K562 (cell line): ENCODE measurements at regions not wholly inside any gene's neighbourhood (a gene's known extent, or its start where the extent isn't known, plus 50 kb on each side); places are given as distances from the start of the nearest gene placed in this dataset.

Experiments used
- ATF1 ChIP-seq, 2 experiments: fragments of 450-650 bp in 1 of 2; IDR thresholded peaks; 2 replicates each; pipeline ENCODE4 v1.6.1; 2016; ENCODE audit warnings: missing compliant biosample characterization in 1 of 2, missing genetic modification characterization in 1 of 2
- BCL6 ChIP-seq: fragments of 250-450 bp; sonication (Bioruptor Pico); IDR thresholded peaks from 2 replicates; pipeline ENCODE4 v1.4.0; 2020
- COPS2 ChIP-seq: fragments of 450-650 bp; conservative IDR thresholded peaks from 2 replicates; pipeline ENCODE4 v1.6.1; 2016; ENCODE audit warnings: mild to moderate bottlenecking, moderate library complexity
- DMBX1 ChIP-seq: fragments of 250-450 bp; sonication (Bioruptor Pico); IDR thresholded peaks from 2 replicates; pipeline ENCODE4 v1.8.0; 2022; ENCODE audit warnings: inconsistent platforms, mild to moderate bottlenecking, moderate library complexity, borderline replicate concordance
- FIP1L1 ChIP-seq: fragments of 200-400 bp; formaldehyde crosslinking; IDR thresholded peaks from 2 replicates; pipeline ENCODE4 v1.6.1; 2018; ENCODE audit warnings: mild to moderate bottlenecking, low read depth, low read length; ENCODE audit not compliant: poor library complexity, severe bottlenecking
- HDAC3 ChIP-seq: fragments of 450-650 bp; IDR thresholded peaks from 2 replicates; pipeline ENCODE4 v1.6.1; 2018; ENCODE audit warnings: borderline replicate concordance, mild to moderate bottlenecking, moderate library complexity; ENCODE audit not compliant: partially characterized antibody
- HDAC6 ChIP-seq: IDR thresholded peaks from 2 replicates; pipeline ENCODE4 v1.6.1; 2012; ENCODE audit warnings: low read depth, mild to moderate bottlenecking, control low read depth, inconsistent platforms, low read length, moderate library complexity
- ILF3 ChIP-seq: fragments of 450-650 bp; IDR thresholded peaks from 2 replicates; pipeline ENCODE4 v1.6.1; 2018; ENCODE audit warnings: antibody characterized with exemption, mild to moderate bottlenecking, moderate library complexity, borderline replicate concordance
- JUND ChIP-seq, 2 experiments: IDR thresholded peaks; 2 replicates in 1 of 2; 3 replicates in 1 of 2; pipeline ENCODE4 v1.6.1; 2011; ENCODE audit warnings: borderline replicate concordance in 2 of 2, low read depth in 2 of 2, low read length in 2 of 2, improper control_type of control experiment in 1 of 2, missing biosample characterization in 1 of 2, missing genetic modification characterization in 1 of 2, missing genetic modification reagents in 1 of 2
- L3MBTL2 ChIP-seq: fragments of 450-650 bp; IDR thresholded peaks from 2 replicates; pipeline ENCODE4 v1.6.1; 2016; ENCODE audit warnings: mild to moderate bottlenecking, moderate library complexity
- PBX2 ChIP-seq, 2 experiments: IDR thresholded peaks in 1 of 2; conservative IDR thresholded peaks in 1 of 2; 2 replicates each; pipeline ENCODE4 v1.6.1; 2016; ENCODE audit warnings: low read depth in 2 of 2, mild to moderate bottlenecking in 1 of 2, missing compliant biosample characterization in 1 of 2, missing genetic modification characterization in 1 of 2, moderate library complexity in 1 of 2
- PTTG1 ChIP-seq: fragments of 450-650 bp; IDR thresholded peaks from 2 replicates; pipeline ENCODE4 v1.6.1; 2016; ENCODE audit warnings: low read depth, mild to moderate bottlenecking, missing genetic modification characterization, missing compliant biosample characterization
- TAF7 ChIP-seq: fragments of 450-650 bp; IDR thresholded peaks from 2 replicates; pipeline ENCODE4 v1.6.1; 2016; ENCODE audit warnings: missing genetic modification characterization, missing compliant biosample characterization
- TRIM25 ChIP-seq: fragments of 450-650 bp; IDR thresholded peaks from 2 replicates; pipeline ENCODE4 v1.7.0; 2016; ENCODE audit warnings: borderline replicate concordance
- WHSC1 ChIP-seq: IDR thresholded peaks from one replicate; pipeline ENCODE4 v1.6.1; 2012; ENCODE audit warnings: low read length, control low read depth, inconsistent platforms
- XRCC4 ChIP-seq: IDR thresholded peaks from one replicate; pipeline ENCODE4 v1.6.1; 2011; ENCODE audit not compliant: insufficient read depth, insufficient read length; ENCODE audit errors: extremely low read depth
- ZBTB49 ChIP-seq: sonication (generic); formaldehyde crosslinking; IDR thresholded peaks from 2 replicates; pipeline ENCODE4 v1.8.0; 2022; ENCODE audit warnings: missing genetic modification reagents, mild to moderate bottlenecking, borderline replicate concordance
- ZNF12 ChIP-seq: sonication (generic); formaldehyde crosslinking; IDR thresholded peaks from 2 replicates; pipeline ENCODE4 v1.4.0; 2020; ENCODE audit warnings: mild to moderate bottlenecking, missing genetic modification reagents
- ZNF253 ChIP-seq: fragments of 250-450 bp; sonication (Bioruptor Pico); conservative IDR thresholded peaks from 2 replicates; pipeline ENCODE4 v1.6.1; 2021; ENCODE audit warnings: mild to moderate bottlenecking

- TF ChIP-seq ZBTB49 = 0 out of 2 replicates have a peak, but pooled peaks have one; percentile 88
- no peak for TF ChIP-seq PBX2 (CRISPR knock-in tag; IDR thresholded peaks at IDR 0.05; ENCODE audit: low read depth)
- TF ChIP-seq PBX2 (tag; conservative IDR thresholded peaks at IDR 0.05; ENCODE audit: low read depth) = no peak
- 0 out of 2 replicates have a peak, but pooled peaks have one; percentile 70 for TF ChIP-seq ILF3
- TF ChIP-seq ZNF253 (CRISPR knock-in tag) = no peak
- peak; percentile 86; the same call in 1 of the 2 replicates for TF ChIP-seq ZNF12
- peak; percentile 67 for TF ChIP-seq JUND (IDR thresholded peaks at IDR 0.05; ENCODE audit: borderline replicate concordance, low read depth, low read length)
- peak; percentile 17; the same call in 2 of the 3 replicates for TF ChIP-seq JUND (tag; IDR thresholded peaks at IDR 0.05; ENCODE audit: borderline replicate concordance, low read depth, low read length)
- peak; percentile 79 for TF ChIP-seq TAF7 (tag)
- no peak for TF ChIP-seq PTTG1
- TF ChIP-seq HDAC6 = no peak
- peak; percentile 52 for TF ChIP-seq HDAC3
- no peak for TF ChIP-seq TRIM25
- no peak for TF ChIP-seq BCL6 (CRISPR knock-in tag)
- TF ChIP-seq WHSC1 = no peak
- peak; percentile 71; the same call in 1 of the 2 replicates for TF ChIP-seq DMBX1 (CRISPR knock-in tag)
- TF ChIP-seq L3MBTL2 = peak; percentile 39
- peak; percentile 100 for TF ChIP-seq FIP1L1
- TF ChIP-seq COPS2 = no peak
- 0 out of 2 replicates have a peak, but pooled peaks have one; percentile 15 for TF ChIP-seq ATF1 (CRISPR knock-in tag; IDR thresholded peaks at IDR 0.05)
- TF ChIP-seq ATF1 (tag; IDR thresholded peaks at IDR 0.05) = peak; percentile 91
- TF ChIP-seq XRCC4 = no peak
Observed at GRCh38 chr6:26216886-26217713, 129.9 kb downstream of the HFE start (continued).
